AG04450 (cell line): ENCODE measurements at regions not wholly inside any gene's neighbourhood (a gene's known extent, or its start where the extent isn't known, plus 50 kb on each side); places are given as distances from the start of the nearest gene placed in this dataset.

Experiments
- CTCF ChIA-PET: fragments of 300-600, 350-600 bp; formaldehyde crosslinking; extraction: SDS; loops from one replicate; lab custom pipeline; 2022; ENCODE audit warnings: antibody characterized with exemption, inconsistent platforms; lab: Charles Lee
- POLR2A ChIA-PET: fragments of 350-600 bp; formaldehyde crosslinking; extraction: SDS; loops from one replicate; lab custom pipeline; 2021; ENCODE audit warnings: antibody characterized with exemption, inconsistent platforms; lab: Yijun Ruan, JAX
- DNase-seq: peaks from one replicate; pipeline ENCODE4 v3.0.0-alpha.2; 2011; ENCODE audit warnings: low read depth, low spot score
- H3K27ac ChIP-seq: one replicate; pipeline ENCODE4 v1.5.1; 2012; ENCODE audit warnings: low read depth, low read length, control low read depth
- H3K27me3 ChIP-seq: one replicate; pipeline ENCODE4 v1.6.0; 2012; ENCODE audit warnings: low read length; ENCODE audit not compliant: control insufficient read depth, insufficient read depth
- H3K4me3 ChIP-seq: 2 replicates; pipeline ENCODE4 v1.5.1; 2011; ENCODE audit warnings: mild to moderate bottlenecking, low read depth, low read length, control low read depth
- H3K9me3 ChIP-seq: 2 replicates; pipeline ENCODE4 v1.5.1; 2012; ENCODE audit warnings: low read length; ENCODE audit not compliant: control insufficient read depth, insufficient read depth
- TF ChIP-seq, protein P1 (sequence below): IDR thresholded peaks from 2 replicates; pipeline ENCODE4 v1.5.1; 2011; ENCODE audit warnings: low read depth, low read length, control low read depth, inconsistent platforms

DNA sequence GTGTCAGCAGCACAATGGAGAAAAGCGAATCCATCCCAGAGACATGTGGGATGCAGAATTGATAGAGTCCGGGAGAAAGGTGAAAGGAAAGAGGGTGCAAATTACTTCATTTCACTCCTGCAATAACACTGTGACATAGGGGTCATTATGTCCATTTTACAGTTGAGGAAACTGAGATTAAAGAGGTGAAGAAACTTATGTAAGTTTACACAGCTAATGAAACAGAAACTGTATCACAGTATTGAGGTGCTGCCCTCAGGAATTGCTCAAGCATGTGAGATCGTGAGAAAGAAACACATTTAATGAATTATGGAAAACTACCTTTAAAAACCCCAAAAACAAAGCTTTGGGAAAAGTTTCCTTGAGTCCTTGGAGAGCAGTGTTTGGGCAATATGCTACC is 103.6 kb upstream of the PFN2 start:
- DNase-seq: no peak
- CTCF ChIA-PET: interaction anchor here (0.5 to 1.9 kb wide), 5 partner anchors 12 to 253 kb away, joined by 3 to 5 read pairs (median 3); no protein-coding TSS in a partner anchor
- Histone ChIP-seq H3K27ac (no peak overlapping the region), H3K9me3 (peaks cover 5% of the 10 kb centered on the region; the same call in 1 of the 2 replicates), H3K27me3 (no peaks in the 10 kb centered on the region), H3K4me3 (peak overlapping the region; percentile 31; the same call in 1 of the 2 replicates)
- TF ChIP-seq, protein P1, sequence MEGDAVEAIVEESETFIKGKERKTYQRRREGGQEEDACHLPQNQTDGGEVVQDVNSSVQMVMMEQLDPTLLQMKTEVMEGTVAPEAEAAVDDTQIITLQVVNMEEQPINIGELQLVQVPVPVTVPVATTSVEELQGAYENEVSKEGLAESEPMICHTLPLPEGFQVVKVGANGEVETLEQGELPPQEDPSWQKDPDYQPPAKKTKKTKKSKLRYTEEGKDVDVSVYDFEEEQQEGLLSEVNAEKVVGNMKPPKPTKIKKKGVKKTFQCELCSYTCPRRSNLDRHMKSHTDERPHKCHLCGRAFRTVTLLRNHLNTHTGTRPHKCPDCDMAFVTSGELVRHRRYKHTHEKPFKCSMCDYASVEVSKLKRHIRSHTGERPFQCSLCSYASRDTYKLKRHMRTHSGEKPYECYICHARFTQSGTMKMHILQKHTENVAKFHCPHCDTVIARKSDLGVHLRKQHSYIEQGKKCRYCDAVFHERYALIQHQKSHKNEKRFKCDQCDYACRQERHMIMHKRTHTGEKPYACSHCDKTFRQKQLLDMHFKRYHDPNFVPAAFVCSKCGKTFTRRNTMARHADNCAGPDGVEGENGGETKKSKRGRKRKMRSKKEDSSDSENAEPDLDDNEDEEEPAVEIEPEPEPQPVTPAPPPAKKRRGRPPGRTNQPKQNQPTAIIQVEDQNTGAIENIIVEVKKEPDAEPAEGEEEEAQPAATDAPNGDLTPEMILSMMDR: no peak
- POLR2A ChIA-PET: no interaction called here

DNA sequence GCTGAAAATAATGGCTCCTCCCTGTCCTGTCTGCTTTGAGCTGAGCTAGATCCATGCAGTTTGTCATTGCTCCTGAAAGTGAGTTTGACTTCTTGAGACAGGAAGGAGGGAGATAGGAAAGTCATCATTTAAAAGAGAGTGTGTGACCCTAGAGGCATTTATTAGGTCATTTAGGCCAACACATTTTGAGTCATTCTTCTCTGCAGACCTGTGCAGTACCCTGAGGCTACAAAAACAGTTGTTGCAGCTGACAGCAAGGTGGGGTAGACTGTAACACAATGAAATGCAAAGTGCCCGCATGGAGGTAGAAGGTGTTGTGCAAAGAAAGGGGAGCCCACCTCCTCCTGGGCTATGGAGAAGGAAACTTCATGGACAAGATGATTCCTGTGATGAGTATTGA is 102.8 kb upstream of the PFN2 start:
- ChIA-PET POLR2A (no interaction called here), CTCF (interaction anchor here (1.2 kb wide), 1 partner anchor 111 kb away, joined by 3 read pairs; no protein-coding TSS in a partner anchor)
- Histone ChIP-seq H3K27ac (no peak overlapping the region), H3K27me3 (no peaks in the 10 kb centered on the region), H3K9me3 (peaks cover 5% of the 10 kb centered on the region; the same call in 1 of the 2 replicates), H3K4me3 (no peak overlapping the region)
- TF ChIP-seq, protein P1: no peak
- no peak for DNase-seq

DNA sequence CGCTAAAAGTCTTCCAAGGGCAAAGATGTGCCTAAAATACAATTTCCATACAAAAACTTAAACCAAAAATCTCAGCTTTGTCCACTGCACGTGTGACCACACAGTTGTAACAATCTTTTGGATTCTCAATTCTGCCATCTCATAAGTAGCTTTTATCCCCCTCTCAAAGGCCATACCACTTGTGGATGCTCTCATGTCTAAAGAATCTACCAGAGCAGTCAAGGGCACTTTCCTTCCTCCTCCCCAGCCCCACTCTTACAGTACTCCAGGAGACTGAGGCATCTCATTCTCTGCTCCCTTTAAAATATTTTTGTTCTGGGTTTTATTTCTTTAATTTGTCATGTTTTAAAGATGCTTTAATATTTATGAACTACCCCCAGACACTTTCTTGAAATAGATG is 102.3 kb upstream of the PFN2 start:
- TF ChIP-seq, protein P1: no peak
- POLR2A ChIA-PET: no interaction called here
- CTCF ChIA-PET: interaction anchor here (1.1 to 1.2 kb wide), 2 partner anchors 11 to 111 kb away, joined by 3 read pairs; no protein-coding TSS in a partner anchor
- Histone ChIP-seq H3K9me3 (peaks cover 5% of the 10 kb centered on the region; the same call in 1 of the 2 replicates), H3K27ac (no peak overlapping the region), H3K4me3 (no peak overlapping the region), H3K27me3 (no peaks in the 10 kb centered on the region)
- no peak for DNase-seq

DNA sequence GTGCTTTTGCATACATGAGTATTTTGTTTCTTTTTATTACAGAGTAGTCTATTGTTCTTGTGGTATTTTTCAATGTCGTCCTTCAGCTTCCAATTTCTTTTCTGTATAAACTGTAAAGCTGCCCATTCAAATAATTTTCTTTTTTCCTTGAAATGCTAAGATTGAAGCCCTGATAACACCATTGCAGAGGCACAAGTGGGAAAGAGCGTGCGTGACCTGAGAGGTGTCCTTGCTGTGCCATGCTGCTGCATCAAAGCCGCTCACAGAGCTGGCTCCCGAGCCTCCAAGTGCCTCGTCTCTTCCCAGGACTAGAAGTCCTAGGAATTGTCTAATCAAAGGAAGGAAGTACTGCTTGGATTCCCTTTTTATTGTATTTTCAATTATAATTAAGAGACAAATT is 101.9 kb upstream of the PFN2 start:
- H3K27me3 ChIP-seq: no peaks in the 10 kb centered on the region
- DNase-seq: no peak
- TF ChIP-seq, protein P1: no peak
- no peak overlapping the region for H3K27ac ChIP-seq
- POLR2A ChIA-PET: no interaction called here
- H3K9me3 ChIP-seq: peaks cover 5% of the 10 kb centered on the region; the same call in 1 of the 2 replicates
- no peak overlapping the region for H3K4me3 ChIP-seq
- CTCF ChIA-PET: interaction anchor here (0.5 to 1.1 kb wide), 2 partner anchors 10 to 300 kb away, joined by 3 to 4 read pairs; no protein-coding TSS in a partner anchor

DNA sequence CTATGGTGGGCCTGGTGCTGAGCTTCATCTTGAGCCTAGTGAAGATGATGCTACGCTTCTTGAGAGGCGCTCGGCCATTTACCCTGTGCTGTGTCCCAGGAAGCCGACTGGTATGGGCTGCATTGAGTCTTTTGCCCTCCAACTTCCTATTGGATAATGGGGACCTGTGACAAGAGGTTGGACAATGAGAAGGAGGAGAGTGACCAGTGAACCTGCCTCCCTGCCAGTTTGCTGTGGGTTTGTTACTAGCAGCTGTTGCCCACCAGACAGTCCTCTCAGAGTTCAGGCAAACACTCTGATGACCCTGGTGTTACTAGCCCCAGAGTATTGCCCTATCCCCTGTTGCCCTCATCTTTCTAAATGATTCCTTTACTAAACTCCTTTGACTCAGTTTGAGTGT is 99.6 kb upstream of the PFN2 start:
- POLR2A ChIA-PET: no interaction called here
- Histone ChIP-seq H3K27me3 (no peaks in the 10 kb centered on the region), H3K27ac (no peak overlapping the region), H3K4me3 (no peak overlapping the region), H3K9me3 (no peaks in the 10 kb centered on the region)
- TF ChIP-seq, protein P1: no peak
- CTCF ChIA-PET: interaction anchor here (0.9 kb wide), 1 partner anchor 103 kb away, joined by 3 read pairs; no protein-coding TSS in a partner anchor
- no peak for DNase-seq
